GM18511 (cell line): ENCODE measurements at regions not wholly inside any gene's neighbourhood (a gene's known extent, or its start where the extent isn't known, plus 50 kb on each side); places are given as distances from the start of the nearest gene placed in this dataset.
"Not testable (repeated sequence)": the region's sequence is repeated elsewhere in the genome, so short reads cannot be mapped to it uniquely, and the experiment has no call there.

Source experiments
- ATAC-seq: cut with Tn5 transposase; IDR thresholded peaks from one replicate; pipeline ENCODE4 v1.9.1; 2021; ENCODE audit warnings: mild to moderate bottlenecking, moderate library complexity; ENCODE audit not compliant: unreplicated experiment

- not testable (repeated sequence) for ATAC-seq
These were observed 102.8 kb upstream of the KCNMA1 start for GRCh38 chr10:77740396-77740795.

- no peak for ATAC-seq
These were observed 101.0 kb upstream of the KCNMA1 start for GRCh38 chr10:77738496-77739158.

GRCh38 chr10:77737608-77738007 is 100.0 kb upstream of the KCNMA1 start:
- ATAC-seq, result no peak

- not testable (repeated sequence) for ATAC-seq
These were observed 97.5 kb upstream of the KCNMA1 start for GRCh38 chr10:77735136-77735535.

- no peak for ATAC-seq
These were observed 94.8 kb upstream of the KCNMA1 start for GRCh38 chr10:77732213-77733003.

- no peak for ATAC-seq
These were observed 89.9 kb upstream of the KCNMA1 start for GRCh38 chr10:77727481-77727880.

GRCh38 chr10:77726732-77727131 is 89.1 kb upstream of the KCNMA1 start:
- ATAC-seq, result no peak

- no peak for ATAC-seq
These were observed 88.7 kb upstream of the KCNMA1 start for GRCh38 chr10:77726301-77726700.

GRCh38 chr10:77724820-77725219 is 87.2 kb upstream of the KCNMA1 start:
- ATAC-seq, result no peak

- no peak for ATAC-seq
These were observed 85.8 kb upstream of the KCNMA1 start for GRCh38 chr10:77723376-77723775.

- not testable (repeated sequence) for ATAC-seq
These were observed 85.3 kb upstream of the KCNMA1 start for GRCh38 chr10:77722956-77723355.

GRCh38 chr10:77721815-77722214 is 84.2 kb upstream of the KCNMA1 start:
- ATAC-seq, result no peak

GRCh38 chr10:77718957-77719356 is 81.3 kb upstream of the KCNMA1 start:
- no peak for ATAC-seq

- ATAC-seq, result not testable (repeated sequence)
These were observed 80.7 kb upstream of the KCNMA1 start for GRCh38 chr10:77718312-77718711.

GRCh38 chr10:77717336-77717735 is 79.7 kb upstream of the KCNMA1 start:
- no peak for ATAC-seq

GRCh38 chr10:77716458-77717317 is 79.1 kb upstream of the KCNMA1 start:
- ATAC-seq, result no peak

- ATAC-seq, result no peak
These were observed 77.9 kb upstream of the KCNMA1 start for GRCh38 chr10:77715536-77715935.

GRCh38 chr10:77715088-77715487 is 77.5 kb upstream of the KCNMA1 start:
- no peak for ATAC-seq

- ATAC-seq, result no peak
These were observed 76.1 kb upstream of the KCNMA1 start for GRCh38 chr10:77713521-77714280.

- ATAC-seq, result no peak
These were observed 74.6 kb upstream of the KCNMA1 start for GRCh38 chr10:77712207-77712606.

GRCh38 chr10:77711683-77712049 is 74.1 kb upstream of the KCNMA1 start:
- peak; percentile 18 for ATAC-seq
